ENCODE measurements at regions not wholly inside any gene's neighbourhood (a gene's known extent, or its start where the extent isn't known, plus 50 kb on each side); places are given as distances from the start of the nearest gene placed in this dataset.

- ATAC-seq, result no peak
Measured at GRCh38 chr2:160632084-160632975, 138.7 kb upstream of the RBMS1 start.

More at GRCh38 chr2:160632084-160632975, 138.7 kb upstream of the RBMS1 start:
- TF ChIP-seq ZNF8 (CRISPR knock-in tag; IDR thresholded peaks at IDR 0.05) (no peak), TOX (CRISPR knock-in tag; IDR thresholded peaks at IDR 0.05; ENCODE audit: borderline replicate concordance) (no peak), TSHZ2 (CRISPR knock-in tag; IDR thresholded peaks at IDR 0.05) (no peak), RARB (CRISPR knock-in tag; IDR thresholded peaks at IDR 0.05) (no peak), ISL1 (CRISPR knock-in tag; IDR thresholded peaks at IDR 0.05) (no peak), TCF4 (CRISPR knock-in tag; IDR thresholded peaks at IDR 0.05; ENCODE audit: borderline replicate concordance) (no peak), ZNF70 (CRISPR knock-in tag; IDR thresholded peaks at IDR 0.05) (no peak), CREB5 (CRISPR knock-in tag; IDR thresholded peaks at IDR 0.05; ENCODE audit: low read depth) (no peak), CSRNP3 (CRISPR knock-in tag; IDR thresholded peaks at IDR 0.05) (no peak), SNAI2 (CRISPR knock-in tag; IDR thresholded peaks at IDR 0.05) (no peak), ESRRG (CRISPR knock-in tag; IDR thresholded peaks at IDR 0.05) (no peak), BACH2 (CRISPR knock-in tag; IDR thresholded peaks at IDR 0.05; ENCODE audit: borderline replicate concordance) (no peak), GLIS3 (CRISPR knock-in tag; IDR thresholded peaks at IDR 0.05) (no peak), CSDC2 (CRISPR knock-in tag; IDR thresholded peaks at IDR 0.05) (no peak), PATZ1 (CRISPR knock-in tag; IDR thresholded peaks at IDR 0.05; ENCODE audit: borderline replicate concordance) (no peak), POU6F1 (CRISPR knock-in tag; IDR thresholded peaks at IDR 0.05; ENCODE audit: borderline replicate concordance, low read depth) (no peak), ZFP30 (CRISPR knock-in tag; IDR thresholded peaks at IDR 0.05) (no peak), OSR1 (CRISPR knock-in tag; IDR thresholded peaks at IDR 0.05) (no peak)

Measured in SK-N-SH treated with all-trans-retinoic acid at 6 μM for 48 hours (cell line).